SK-N-SH treated with all-trans-retinoic acid at 6 μM for 48 hours (cell line): ENCODE measurements at regions not wholly inside any gene's neighbourhood (a gene's known extent, or its start where the extent isn't known, plus 50 kb on each side); places are given as distances from the start of the nearest gene placed in this dataset.
"Not testable (repeated sequence)": the region's sequence is repeated elsewhere in the genome, so short reads cannot be mapped to it uniquely, and the experiment has no call there.

Source experiments
- ATAC-seq: fragments of 200-7000 bp; cut with Tn5 transposase; 3 replicates; pipeline ENCODE4 v1.9.1; 2020; ENCODE audit warnings: mild to moderate bottlenecking, moderate library complexity
- ARNTL ChIP-seq: fragments of 450-650 bp; formaldehyde crosslinking; IDR thresholded peaks from 2 replicates; pipeline ENCODE4 v1.5.0; 2020; ENCODE audit warnings: low read depth, mild to moderate bottlenecking, moderate library complexity, borderline replicate concordance
- GLIS3 ChIP-seq: fragments of 250-450 bp; sonication (Bioruptor Pico); IDR thresholded peaks from 2 replicates; pipeline ENCODE4 v1.5.0; 2020; ENCODE audit warnings: mild to moderate bottlenecking, moderate library complexity
- ISL1 ChIP-seq: fragments of 250-450 bp; sonication (Bioruptor Pico); IDR thresholded peaks from 2 replicates; pipeline ENCODE4 v2.1.2; 2022; ENCODE audit warnings: mild to moderate bottlenecking, moderate library complexity
- OSR1 ChIP-seq: fragments of 250-450 bp; sonication (Bioruptor Pico); IDR thresholded peaks from 2 replicates; pipeline ENCODE4 v1.8.0; 2022; ENCODE audit warnings: moderate library complexity, mild to moderate bottlenecking, inconsistent platforms
- PATZ1 ChIP-seq: fragments of 250-450 bp; sonication (Bioruptor Pico); IDR thresholded peaks from 2 replicates; pipeline ENCODE4 v1.8.0; 2020; ENCODE audit warnings: mild to moderate bottlenecking, moderate library complexity, borderline replicate concordance
- SNAI2 ChIP-seq: fragments of 250-450 bp; sonication (Bioruptor Pico); IDR thresholded peaks from 2 replicates; pipeline ENCODE4 v1.5.0; 2020; ENCODE audit warnings: mild to moderate bottlenecking, moderate library complexity
- TOX ChIP-seq: fragments of 250-450 bp; sonication (Bioruptor Pico); IDR thresholded peaks from 2 replicates; pipeline ENCODE4 v1.8.0; 2021; ENCODE audit warnings: mild to moderate bottlenecking, moderate library complexity, borderline replicate concordance
- TSHZ2 ChIP-seq: fragments of 250-450 bp; sonication (Bioruptor Pico); IDR thresholded peaks from 2 replicates; pipeline ENCODE4 v1.5.0; 2020; ENCODE audit warnings: mild to moderate bottlenecking, moderate library complexity
- ZC3H10 ChIP-seq: fragments of 250-450 bp; sonication (Bioruptor Pico); IDR thresholded peaks from 2 replicates; pipeline ENCODE4 v1.5.1; 2021; ENCODE audit warnings: mild to moderate bottlenecking, moderate library complexity
- ZFP30 ChIP-seq: fragments of 450-650 bp; formaldehyde crosslinking; IDR thresholded peaks from 2 replicates; pipeline ENCODE4 v1.5.0; 2022; ENCODE audit warnings: mild to moderate bottlenecking, moderate library complexity
- ZNF565 ChIP-seq: fragments of 450-650 bp; formaldehyde crosslinking; conservative IDR thresholded peaks from 2 replicates; pipeline ENCODE4 v1.5.0; 2020; ENCODE audit warnings: low read depth, mild to moderate bottlenecking, moderate library complexity
- ZNF8 ChIP-seq: fragments of 450-650 bp; formaldehyde crosslinking; IDR thresholded peaks from 2 replicates; pipeline ENCODE4 v1.5.0; 2020; ENCODE audit warnings: mild to moderate bottlenecking, moderate library complexity
- TF ChIP-seq, protein P1 (sequence below): fragments of 250-450 bp; sonication (Bioruptor Pico); IDR thresholded peaks from 2 replicates; pipeline ENCODE4 v1.5.1; 2020; ENCODE audit warnings: low read depth, mild to moderate bottlenecking, moderate library complexity

GRCh38 chr1:177869586-177869985 lies 100.3 kb downstream of the SEC16B start:
- TF ChIP-seq ZC3H10 (CRISPR knock-in tag) (no peak), ZNF8 (CRISPR knock-in tag) (no peak), SNAI2 (CRISPR knock-in tag) (no peak), ISL1 (CRISPR knock-in tag) (no peak), PATZ1 (no peak), TSHZ2 (CRISPR knock-in tag) (no peak)
- ATAC-seq = no peak

DNA sequence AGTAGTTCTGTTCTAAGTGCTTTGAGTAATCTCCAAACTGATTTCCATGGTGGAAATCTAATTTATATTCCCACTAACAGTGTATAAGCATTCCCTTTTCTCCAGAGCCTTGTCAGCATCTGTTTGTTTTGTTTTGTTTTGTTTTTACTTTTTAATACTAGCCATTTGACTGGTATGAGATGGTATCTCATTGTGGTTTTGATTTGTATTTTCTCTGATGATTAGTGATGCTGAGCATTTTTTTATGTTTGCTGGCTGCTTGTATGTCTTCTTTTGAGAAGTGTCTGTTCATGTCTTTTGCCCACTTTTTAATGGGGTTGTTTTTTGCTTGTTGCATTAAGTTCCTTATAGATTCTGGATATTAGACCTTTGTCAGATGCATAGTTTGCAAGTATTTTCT lies 100.8 kb downstream of the SEC16B start:
- ATAC-seq = not testable (repeated sequence)

GRCh38 chr1:177865807-177866206 lies 104.1 kb downstream of the SEC16B start:
- no peak for ATAC-seq
- TF ChIP-seq ZC3H10 (CRISPR knock-in tag) (no peak), GLIS3 (CRISPR knock-in tag) (no peak), OSR1 (CRISPR knock-in tag) (no peak)
- TF ChIP-seq, protein P1, sequence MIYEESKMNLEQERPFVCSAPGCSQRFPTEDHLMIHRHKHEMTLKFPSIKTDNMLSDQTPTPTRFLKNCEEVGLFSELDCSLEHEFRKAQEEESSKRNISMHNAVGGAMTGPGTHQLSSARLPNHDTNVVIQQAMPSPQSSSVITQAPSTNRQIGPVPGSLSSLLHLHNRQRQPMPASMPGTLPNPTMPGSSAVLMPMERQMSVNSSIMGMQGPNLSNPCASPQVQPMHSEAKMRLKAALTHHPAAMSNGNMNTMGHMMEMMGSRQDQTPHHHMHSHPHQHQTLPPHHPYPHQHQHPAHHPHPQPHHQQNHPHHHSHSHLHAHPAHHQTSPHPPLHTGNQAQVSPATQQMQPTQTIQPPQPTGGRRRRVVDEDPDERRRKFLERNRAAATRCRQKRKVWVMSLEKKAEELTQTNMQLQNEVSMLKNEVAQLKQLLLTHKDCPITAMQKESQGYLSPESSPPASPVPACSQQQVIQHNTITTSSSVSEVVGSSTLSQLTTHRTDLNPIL (CRISPR knock-in tag) = no peak

GRCh38 chr1:177864538-177865305 lies 105.1 kb downstream of the SEC16B start:
- no peak for ATAC-seq
- no peak for TF ChIP-seq ZNF565
- no peak for TF ChIP-seq ARNTL (CRISPR knock-in tag)

- TF ChIP-seq, protein P1 (CRISPR knock-in tag) = no peak
- TF ChIP-seq TOX = no peak
- no peak for TF ChIP-seq ZNF565
- TF ChIP-seq GLIS3 (CRISPR knock-in tag) = no peak
- no peak for TF ChIP-seq ISL1 (CRISPR knock-in tag)
- ATAC-seq = no peak
These were observed 106.1 kb downstream of the SEC16B start for GRCh38 chr1:177863796-177864195.

DNA sequence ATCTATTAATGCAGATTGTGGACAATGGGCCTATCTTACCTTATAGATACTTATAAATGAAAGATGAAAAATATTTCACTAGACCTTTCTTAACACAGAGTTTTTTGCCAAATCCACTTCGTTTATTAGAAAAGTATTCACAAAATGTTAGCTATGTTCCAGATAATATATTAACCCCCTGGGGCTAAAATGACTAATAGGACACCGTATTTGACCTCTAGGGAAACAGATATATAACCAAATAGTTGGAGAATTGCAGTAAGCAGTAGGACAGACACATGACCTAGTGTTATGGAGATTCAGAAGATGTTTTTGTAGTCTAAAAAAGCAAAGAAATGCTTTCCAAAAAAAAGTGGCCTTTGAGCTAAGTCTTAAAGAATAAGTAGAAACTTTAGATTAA lies 106.9 kb downstream of the SEC16B start:
- no peak for ATAC-seq
- TF ChIP-seq, protein P1 (CRISPR knock-in tag) = no peak
- TF ChIP-seq OSR1 (CRISPR knock-in tag) (no peak), ISL1 (CRISPR knock-in tag) (no peak), ZFP30 (CRISPR knock-in tag) (no peak), ZNF8 (CRISPR knock-in tag) (no peak)
